NK-92 (cell line): ENCODE measurements at regions not wholly inside any gene's neighbourhood (a gene's known extent, or its start where the extent isn't known, plus 50 kb on each side); places are given as distances from the start of the nearest gene placed in this dataset.
"Not testable (repeated sequence)": the region's sequence is repeated elsewhere in the genome, so short reads cannot be mapped to it uniquely, and the experiment has no call there.

Source experiments
- DNase-seq: peaks from one replicate; lab custom pipeline; 2025; ENCODE audit not compliant: unreplicated experiment; lab: John Stamatoyannopoulos, UW

DNA sequence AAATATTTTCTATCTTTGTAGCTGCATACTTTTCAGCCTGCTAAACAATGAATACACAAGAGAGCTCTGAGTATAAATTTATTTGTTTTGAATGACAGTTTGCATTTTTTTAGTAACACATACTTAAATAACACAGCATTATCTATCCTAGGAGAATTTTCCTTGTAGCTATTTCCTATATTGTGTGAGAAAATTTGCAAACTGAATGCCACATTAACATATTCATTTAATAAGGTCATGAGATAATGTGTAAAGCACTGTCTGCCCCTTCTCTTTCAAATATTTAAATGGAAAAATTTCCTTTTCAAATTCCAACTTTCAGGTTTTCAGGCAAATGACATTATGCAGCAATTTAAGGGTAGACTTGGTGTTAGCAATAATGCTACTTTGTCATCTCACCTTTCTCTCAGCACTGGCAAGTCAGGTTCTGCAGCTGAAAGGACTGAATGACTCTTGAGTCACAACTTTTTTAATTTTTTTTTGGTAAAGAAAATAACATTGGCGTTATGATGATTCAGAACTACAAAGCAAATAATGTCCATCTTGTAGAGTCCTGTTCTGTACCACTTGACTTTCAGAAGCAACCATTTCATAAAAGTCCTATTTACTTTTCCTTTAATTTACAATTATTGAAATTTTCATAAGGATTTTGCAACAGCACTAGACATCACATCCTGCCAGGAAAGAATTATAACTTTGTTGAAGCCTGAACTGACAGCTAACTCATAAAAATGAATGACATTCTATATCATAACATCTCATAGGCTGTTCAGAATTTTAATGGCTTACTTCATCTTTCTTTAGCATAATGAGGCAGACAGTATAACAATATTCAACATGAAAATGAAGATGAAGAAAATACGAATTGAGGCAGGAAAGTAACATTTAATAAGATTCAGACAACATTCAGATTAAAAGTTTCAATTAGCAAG lies 681.6 kb upstream of the SEMA6D start:
- DNase-seq: no peak

DNA sequence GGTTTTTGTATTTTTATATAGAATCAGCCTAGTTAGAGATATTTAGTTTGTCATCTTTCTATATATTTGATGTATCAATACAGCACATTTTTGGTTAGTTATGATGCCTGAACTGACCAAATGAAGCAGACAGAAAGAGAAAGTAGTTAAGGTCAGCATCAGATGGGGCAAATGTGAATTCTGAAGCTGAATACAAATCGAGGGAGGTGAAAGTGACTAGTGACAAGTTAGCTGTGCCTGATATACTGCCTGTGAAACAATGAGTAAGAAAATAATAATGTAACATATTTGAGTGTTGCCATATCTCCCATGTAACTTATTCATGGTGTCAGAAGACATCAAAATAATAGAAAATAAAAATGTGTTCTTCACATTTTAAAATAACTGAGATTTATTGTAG lies 680.3 kb upstream of the SEMA6D start:
- no peak for DNase-seq

GRCh38 chr15:47039225-47039624 lies 678.1 kb upstream of the SEMA6D start:
- no peak for DNase-seq

- DNase-seq: no peak
Observed at GRCh38 chr15:47041301-47041700, 676.0 kb upstream of the SEMA6D start.

- not testable (repeated sequence) for DNase-seq
Observed at GRCh38 chr15:47047981-47048380, 669.3 kb upstream of the SEMA6D start.

DNA sequence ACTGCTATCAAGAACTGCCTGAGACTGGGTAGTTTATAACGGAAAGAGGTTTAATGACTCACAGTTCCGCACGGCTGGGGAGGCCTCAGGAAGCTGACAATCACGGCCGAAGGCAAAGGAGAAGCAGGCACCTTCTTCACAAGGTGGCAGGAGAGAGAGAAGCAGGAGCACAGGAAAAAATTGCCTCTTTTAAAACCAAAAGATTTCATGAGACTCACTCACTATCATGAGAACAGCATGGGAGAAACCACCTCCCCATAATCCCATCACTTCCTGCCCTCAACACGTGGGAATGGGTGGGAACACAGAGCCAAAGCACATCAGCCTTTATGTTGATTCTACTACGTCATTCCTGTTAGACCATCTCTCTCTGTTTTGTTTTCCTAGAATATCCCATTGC lies 650.9 kb upstream of the SEMA6D start:
- no peak for DNase-seq

DNA sequence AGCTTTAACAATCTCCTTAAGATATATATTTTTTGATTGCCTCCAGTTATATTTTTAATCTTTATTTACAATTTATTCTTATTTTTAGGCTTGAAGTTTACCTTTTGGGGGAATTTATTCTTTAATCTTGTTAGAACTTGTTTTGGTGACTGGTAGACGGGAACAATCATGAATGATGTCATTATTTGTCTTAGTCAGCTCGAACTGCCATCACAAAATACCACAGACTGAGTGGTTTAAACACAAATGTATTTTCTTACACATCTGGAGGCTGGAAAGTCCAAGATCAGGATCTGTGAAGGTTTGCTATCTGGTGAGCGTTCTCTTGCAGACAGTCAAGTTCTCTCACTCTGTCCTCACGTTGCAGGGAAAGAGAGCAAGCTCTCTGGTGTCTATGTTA lies 639.5 kb upstream of the SEMA6D start:
- DNase-seq: not testable (repeated sequence)

DNA sequence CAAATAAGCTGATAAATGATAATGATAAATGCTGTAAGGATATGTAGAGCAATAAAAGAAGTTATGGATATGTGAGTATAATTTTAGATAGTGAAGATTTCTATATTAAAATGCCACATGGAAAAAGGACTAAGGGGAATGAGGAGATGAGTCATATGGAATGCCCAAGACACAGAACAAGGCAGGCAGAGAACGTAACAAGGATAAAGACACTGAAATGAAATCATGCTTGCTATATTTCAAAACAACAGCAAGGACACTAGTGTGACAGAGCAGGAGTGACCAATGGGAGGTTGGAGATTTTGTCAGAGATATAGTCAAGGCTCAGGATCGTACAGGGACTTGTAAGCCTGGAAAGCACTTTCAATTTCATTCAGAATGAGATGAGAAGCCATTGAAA lies 621.5 kb upstream of the SEMA6D start:
- DNase-seq: no peak

GRCh38 chr15:47098526-47098925 lies 618.8 kb upstream of the SEMA6D start:
- not testable (repeated sequence) for DNase-seq

DNA sequence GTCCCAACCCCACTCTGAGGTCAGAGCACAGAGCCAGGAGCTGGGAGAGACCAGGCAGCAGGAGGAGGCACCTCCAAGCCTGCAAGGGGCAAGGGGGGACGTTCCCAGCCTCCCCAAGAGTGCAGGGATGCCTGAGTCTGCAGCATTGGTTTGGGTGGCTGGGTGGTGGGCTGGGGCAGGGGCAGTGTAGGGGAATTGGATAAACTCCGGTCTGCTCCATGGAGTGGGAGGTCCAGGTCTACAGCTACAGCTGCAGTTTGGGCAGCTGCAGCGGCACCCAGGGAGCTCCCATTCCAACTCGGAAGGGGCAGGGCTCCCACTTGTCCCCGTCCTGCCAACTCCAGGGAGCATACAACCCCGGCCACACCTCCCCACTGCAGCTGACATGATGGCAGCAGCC lies 617.5 kb upstream of the SEMA6D start:
- DNase-seq: not testable (repeated sequence)

DNA sequence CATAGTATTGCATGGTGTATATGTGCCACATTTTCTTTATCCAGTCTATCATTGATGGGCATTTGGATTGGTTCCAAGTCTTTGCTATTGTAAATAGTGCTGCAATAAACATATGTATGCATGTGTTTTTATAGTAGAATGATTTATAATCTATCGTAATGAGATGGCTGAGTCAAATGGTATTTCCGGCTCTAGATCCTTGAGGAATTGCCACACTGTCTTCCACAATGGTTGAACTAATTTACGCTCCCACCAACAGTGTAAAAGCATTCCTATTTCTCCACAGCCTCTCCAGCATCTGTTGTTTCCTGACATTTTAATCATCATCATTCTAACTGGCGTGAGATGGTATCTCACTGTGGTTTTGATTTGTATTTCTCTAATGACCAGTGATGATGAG lies 608.5 kb upstream of the SEMA6D start:
- DNase-seq: not testable (repeated sequence)

DNA sequence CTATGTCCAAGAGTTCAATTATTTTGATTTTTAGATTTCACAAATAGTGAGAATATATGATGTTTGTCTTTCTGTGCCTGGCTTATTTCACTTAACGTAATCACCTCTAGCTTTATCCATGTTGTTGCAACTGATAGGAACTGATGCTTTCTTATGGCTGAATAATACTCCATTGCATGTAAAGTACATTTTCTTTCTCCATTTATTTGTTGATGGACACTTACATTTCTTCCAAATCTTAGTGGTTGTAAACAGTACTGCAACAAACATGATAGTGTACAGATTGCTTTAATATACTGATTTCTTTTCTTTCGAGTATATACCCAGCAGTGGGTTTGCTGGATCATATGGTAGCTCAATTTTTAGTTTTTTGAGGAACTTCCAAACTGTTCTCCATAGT lies 600.6 kb upstream of the SEMA6D start:
- DNase-seq: no peak

DNA sequence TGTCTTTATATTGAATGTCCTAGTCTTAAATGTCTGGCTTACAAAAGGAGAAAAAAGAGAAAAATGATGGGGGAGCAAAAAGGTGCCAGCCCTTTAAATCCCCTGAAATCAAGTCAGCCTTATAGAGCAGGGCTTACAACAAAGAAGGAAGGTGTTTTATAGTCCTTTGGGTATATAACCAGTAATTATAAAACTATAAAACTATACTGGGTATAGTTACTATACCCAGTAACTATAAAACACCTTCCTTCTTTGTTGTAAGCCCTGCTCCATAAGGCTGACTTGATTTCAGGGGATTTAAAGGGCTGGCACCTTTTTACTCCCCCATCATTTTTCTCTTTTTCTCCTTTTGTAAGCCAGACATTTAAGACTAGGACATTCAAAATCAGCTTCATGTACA lies 598.0 kb upstream of the SEMA6D start:
- DNase-seq: no peak

GRCh38 chr15:47124430-47125102 lies 592.7 kb upstream of the SEMA6D start:
- no peak for DNase-seq

- no peak for DNase-seq
Observed at GRCh38 chr15:47129033-47129432, 588.3 kb upstream of the SEMA6D start.

- DNase-seq: not testable (repeated sequence)
Observed at GRCh38 chr15:47131450-47131849, 585.9 kb upstream of the SEMA6D start.

- no peak for DNase-seq
Observed at GRCh38 chr15:47135267-47135666, 582.0 kb upstream of the SEMA6D start.

- DNase-seq: no peak
Observed at GRCh38 chr15:47136236-47136635, 581.1 kb upstream of the SEMA6D start.

GRCh38 chr15:47139965-47140364 lies 577.3 kb upstream of the SEMA6D start:
- DNase-seq: no peak

DNA sequence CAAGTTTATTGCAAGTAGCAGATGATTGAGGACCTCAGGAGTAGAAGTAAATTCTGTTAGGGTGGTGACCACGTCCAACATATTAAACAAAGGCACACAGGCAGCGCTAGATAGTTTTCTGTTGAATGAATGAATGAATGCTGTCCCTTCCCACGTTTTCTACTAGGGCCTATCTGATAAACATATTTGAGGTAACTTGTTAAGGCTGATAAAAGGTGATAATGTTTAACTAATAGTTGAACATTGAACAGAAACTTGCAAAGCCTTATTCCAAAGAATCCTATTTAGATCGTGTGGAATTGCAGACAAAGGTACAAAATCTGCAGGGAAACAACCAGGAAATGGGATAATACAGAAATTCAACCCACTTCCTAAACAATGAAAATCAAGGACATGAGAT lies 559.5 kb upstream of the SEMA6D start:
- DNase-seq: no peak

GRCh38 chr15:47158573-47158972 lies 558.7 kb upstream of the SEMA6D start:
- DNase-seq: no peak

DNA sequence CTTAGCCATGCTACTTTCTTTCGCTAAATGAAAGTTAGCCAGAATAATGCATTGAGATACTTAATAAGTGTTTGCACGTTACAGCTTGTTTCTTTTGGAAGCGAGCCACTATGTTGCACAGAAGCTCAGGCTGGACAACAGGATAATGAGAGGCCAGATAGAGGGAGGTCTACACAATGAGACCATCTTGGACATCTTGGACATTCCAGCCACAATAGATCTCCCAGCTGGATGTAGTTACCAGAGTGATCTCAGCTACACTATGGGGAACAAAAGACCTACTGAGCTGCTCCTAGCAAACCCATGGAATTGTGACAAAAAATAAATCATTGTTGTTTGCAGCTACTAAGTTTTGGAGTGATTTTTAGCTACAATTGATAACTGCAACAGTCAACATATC lies 540.1 kb upstream of the SEMA6D start:
- no peak for DNase-seq
